Rectal smooth muscle tissue (tissue), 1 donor: ENCODE measurements at regions not wholly inside any gene's neighbourhood (a gene's known extent, or its start where the extent isn't known, plus 50 kb on each side); places are given as distances from the start of the nearest gene placed in this dataset.

Source experiments
- H3K27ac ChIP-seq: one replicate; pipeline ENCODE4 v1.7.0; 2013; ENCODE audit warnings: low read depth, low read length, inconsistent platforms
- H3K27me3 ChIP-seq: one replicate; pipeline ENCODE4 v1.7.0; 2013; ENCODE audit warnings: low read length; ENCODE audit not compliant: control insufficient read depth, insufficient read depth
- H3K36me3 ChIP-seq: one replicate; pipeline ENCODE4 v1.7.0; 2013; ENCODE audit warnings: low read length; ENCODE audit not compliant: control insufficient read depth, insufficient read depth
- H3K4me1 ChIP-seq: one replicate; pipeline ENCODE4 v1.7.0; 2013; ENCODE audit warnings: low read length; ENCODE audit not compliant: control insufficient read depth, insufficient read depth
- H3K4me3 ChIP-seq: one replicate; pipeline ENCODE4 v1.7.0; 2013; ENCODE audit warnings: low read length
- H3K9ac ChIP-seq: one replicate; pipeline ENCODE4 v1.7.0; 2013; ENCODE audit warnings: low read length

DNA sequence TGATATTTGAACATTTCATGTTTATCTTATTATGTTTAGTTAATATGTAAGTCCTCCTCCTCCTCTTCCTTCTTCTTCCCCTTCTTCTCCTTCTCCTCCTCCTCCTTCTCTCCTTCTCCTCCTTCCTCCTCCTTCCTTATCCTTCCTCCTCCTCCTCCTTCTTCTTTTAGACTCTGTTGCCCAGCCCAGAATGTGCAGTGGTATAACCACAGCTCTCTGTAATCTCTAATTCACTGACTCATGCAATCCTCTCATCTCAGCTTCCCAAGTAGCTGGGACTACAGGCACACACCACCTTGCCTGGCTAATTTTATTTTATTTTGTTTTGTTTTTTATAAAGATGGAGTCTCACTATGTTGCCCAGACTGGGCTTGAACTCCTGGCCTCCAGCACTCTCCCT lies 83.4 kb upstream of the ODAD2 start:
- H3K9ac ChIP-seq: no peak overlapping the region
- no peak overlapping the region for H3K4me3 ChIP-seq
- no peaks in the 10 kb centered on the region for H3K36me3 ChIP-seq
- H3K4me1 ChIP-seq: peaks cover 6% of the 10 kb centered on the region
- no peak overlapping the region for H3K27ac ChIP-seq
- no peaks in the 10 kb centered on the region for H3K27me3 ChIP-seq

DNA sequence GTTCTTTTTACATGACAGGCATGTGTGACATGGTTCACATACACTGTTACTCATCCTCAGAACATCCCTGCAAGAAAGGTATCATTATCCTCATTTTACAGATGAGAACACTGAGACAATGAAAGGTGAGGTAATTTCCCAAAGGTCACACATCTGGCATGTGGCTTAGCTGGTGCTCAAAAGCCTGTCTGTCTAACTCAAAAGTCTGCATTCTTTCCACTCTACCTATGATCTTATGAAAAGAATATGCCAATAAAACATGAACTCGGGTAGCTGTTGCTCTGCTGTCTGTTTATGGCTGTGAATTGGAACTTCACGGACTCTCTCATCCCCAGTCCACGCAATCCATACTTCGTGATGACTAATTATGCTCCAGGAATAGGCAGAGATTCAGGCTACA lies 79.0 kb upstream of the ODAD2 start:
- Histone ChIP-seq H3K27ac (peak overlapping the region; percentile 60), H3K27me3 (no peaks in the 10 kb centered on the region), H3K4me1 (peaks cover 6% of the 10 kb centered on the region), H3K4me3 (no peak overlapping the region), H3K36me3 (no peaks in the 10 kb centered on the region), H3K9ac (no peak overlapping the region)

DNA sequence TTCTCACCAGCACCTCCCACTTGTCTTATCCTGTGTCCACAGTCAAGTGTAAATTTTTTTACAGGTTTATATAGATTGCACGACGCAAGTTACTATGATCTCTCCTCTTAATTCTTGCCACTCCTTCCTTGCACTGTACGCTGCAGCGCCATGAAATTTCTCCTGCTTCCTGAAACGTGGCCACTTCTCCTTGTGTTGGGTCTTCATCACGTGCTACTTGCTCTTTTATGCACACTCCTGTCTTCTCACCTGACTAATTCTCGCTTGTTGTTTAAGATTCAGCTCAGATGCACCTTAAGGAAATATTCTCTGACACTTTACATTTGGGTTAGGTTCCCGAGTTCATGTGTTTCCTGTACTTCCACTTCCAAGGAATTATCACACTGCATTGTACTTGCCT lies 76.5 kb upstream of the ODAD2 start:
- H3K4me1 ChIP-seq: peaks cover 6% of the 10 kb centered on the region
- H3K36me3 ChIP-seq: no peaks in the 10 kb centered on the region
- no peak overlapping the region for H3K27ac ChIP-seq
- no peak overlapping the region for H3K4me3 ChIP-seq
- no peak overlapping the region for H3K9ac ChIP-seq
- no peaks in the 10 kb centered on the region for H3K27me3 ChIP-seq

DNA sequence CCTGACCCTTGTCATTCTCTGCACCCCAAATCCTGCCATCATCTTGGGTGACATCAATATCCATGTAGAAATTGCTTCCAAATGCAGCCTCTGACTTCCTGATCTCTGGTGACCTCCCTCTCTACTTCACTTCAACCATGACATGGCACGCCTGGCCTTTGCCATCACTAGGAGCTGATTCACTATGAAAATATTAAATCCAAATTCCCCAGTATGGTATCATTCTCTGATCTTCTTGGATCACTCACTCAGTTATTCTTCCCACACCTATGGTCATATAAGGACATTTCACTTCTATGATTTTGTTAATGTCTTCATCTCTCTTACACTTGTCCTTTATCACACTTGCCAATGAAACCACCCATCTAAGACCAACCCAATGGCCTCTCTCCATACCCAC lies 73.7 kb upstream of the ODAD2 start:
- H3K4me1 ChIP-seq: no peaks in the 10 kb centered on the region
- no peaks in the 10 kb centered on the region for H3K27me3 ChIP-seq
- peaks cover 2% of the 10 kb centered on the region for H3K36me3 ChIP-seq
- no peak overlapping the region for H3K4me3 ChIP-seq
- no peak overlapping the region for H3K27ac ChIP-seq
- no peak overlapping the region for H3K9ac ChIP-seq

DNA sequence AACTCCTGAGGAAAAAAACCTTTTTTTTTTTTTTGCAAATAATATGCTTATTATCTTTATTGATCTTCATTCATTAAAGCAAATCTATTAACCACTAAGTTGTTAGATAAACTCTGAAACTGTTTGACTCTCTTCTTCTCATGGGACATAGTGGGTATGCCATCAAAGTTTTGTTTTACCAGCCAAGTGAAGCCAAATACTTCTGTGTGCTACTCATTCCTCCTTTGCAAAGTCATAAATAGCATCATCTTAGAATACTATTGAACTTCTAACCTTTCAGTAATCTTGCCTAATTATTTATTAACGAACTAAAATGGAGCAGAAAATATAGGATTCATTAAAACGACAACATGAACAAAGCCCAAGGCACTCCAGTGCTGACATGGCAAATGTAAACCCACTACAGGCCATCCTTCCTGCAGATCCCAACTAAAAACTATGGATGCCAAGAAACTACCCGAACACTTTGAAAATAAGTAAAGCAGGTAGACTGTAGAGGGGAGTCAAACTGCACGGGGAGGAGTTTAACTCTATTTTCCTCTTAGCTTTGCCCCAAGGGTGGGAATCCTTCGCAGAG lies 61.2 kb upstream of the ODAD2 start:
- H3K27ac ChIP-seq: no peak overlapping the region
- no peaks in the 10 kb centered on the region for H3K4me1 ChIP-seq
- H3K27me3 ChIP-seq: no peaks in the 10 kb centered on the region
- H3K4me3 ChIP-seq: no peak overlapping the region
- no peak overlapping the region for H3K9ac ChIP-seq
- H3K36me3 ChIP-seq: peaks cover 8% of the 10 kb centered on the region

DNA sequence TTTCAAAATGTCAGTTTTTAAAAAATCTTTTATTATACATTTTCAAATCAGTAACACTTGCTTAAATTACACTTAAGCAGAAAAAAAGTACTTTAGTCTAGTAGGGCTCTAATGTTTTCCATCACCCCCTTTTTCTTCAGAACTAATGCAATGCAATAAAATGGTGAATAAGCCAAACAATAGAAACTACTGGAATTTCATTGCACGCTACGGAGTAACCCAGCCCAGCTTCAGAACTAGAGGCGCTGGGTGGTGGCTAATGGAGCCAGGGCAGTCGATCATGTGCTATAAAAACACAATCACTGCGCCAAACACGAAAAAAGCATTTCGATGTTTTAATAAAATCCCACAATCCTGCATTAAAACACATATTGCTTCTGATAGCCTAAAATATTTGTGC lies 59.9 kb upstream of the ODAD2 start:
- Histone ChIP-seq H3K27ac (no peak overlapping the region), H3K4me3 (no peak overlapping the region), H3K4me1 (no peaks in the 10 kb centered on the region), H3K36me3 (peaks cover 8% of the 10 kb centered on the region), H3K27me3 (no peaks in the 10 kb centered on the region), H3K9ac (no peak overlapping the region)

DNA sequence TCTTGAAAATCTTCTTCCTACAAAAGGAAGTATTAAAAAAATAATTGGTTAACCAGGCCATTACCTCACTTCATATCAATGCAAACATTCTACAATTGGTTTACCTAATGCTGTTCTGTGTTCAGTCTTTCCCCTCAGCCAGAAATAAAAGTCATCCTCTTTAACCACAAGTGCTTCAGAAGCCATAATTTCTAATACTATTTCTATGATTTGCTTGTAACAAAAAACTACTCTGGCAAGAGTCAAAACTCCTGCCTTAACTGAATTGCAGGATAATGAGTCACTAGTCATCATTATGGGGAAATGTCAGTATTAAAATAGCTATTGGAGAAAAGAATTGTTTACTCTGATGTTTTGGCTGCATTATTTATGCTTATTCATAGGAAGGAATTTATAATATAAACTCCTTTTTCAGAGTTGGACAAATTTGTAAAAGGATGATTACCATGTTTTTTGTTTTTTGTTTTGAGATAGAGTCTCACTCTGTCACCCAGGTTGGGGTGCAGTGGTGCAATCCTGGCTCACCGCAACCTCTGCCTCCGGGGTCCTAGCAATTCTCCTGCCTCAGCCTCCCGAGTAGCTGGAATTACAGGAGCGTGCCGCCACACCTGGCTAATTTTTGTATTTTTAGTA lies 55.5 kb upstream of the ODAD2 start:
- peaks cover 3% of the 10 kb centered on the region for H3K4me1 ChIP-seq

DNA sequence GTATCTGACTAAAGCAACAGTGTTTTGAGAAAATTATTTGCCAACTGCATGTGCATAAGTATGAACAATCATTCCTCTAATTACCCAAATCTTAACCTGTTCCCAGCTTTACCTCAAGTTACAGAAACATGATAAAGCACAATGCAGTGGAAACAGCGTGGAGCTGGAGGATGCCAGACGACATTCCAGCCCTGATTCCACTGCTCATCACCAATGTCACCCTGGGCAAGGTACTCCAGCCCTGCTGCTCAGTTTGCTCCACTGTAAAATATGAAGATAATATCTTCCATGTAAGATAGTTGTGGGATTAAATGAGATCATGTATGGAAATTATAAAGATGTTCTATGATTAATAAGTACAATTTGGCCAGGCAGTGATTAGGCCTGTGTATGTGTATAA lies 50.4 kb upstream of the ODAD2 start:
- Histone ChIP-seq H3K27me3 (no peaks in the 10 kb centered on the region), H3K9ac (no peak overlapping the region), H3K4me3 (no peak overlapping the region), H3K36me3 (no peaks in the 10 kb centered on the region), H3K4me1 (peaks cover 3% of the 10 kb centered on the region), H3K27ac (no peak overlapping the region)

More for the DNA sequence above, 55.5 kb upstream of the ODAD2 start:
- no peak overlapping the region for H3K9ac ChIP-seq
- no peak overlapping the region for H3K4me3 ChIP-seq
- peaks cover 8% of the 10 kb centered on the region for H3K36me3 ChIP-seq
- H3K27me3 ChIP-seq: no peaks in the 10 kb centered on the region
- no peak overlapping the region for H3K27ac ChIP-seq
